ENCODE measurements at regions not wholly inside any gene's neighbourhood (a gene's known extent, or its start where the extent isn't known, plus 50 kb on each side); places are given as distances from the start of the nearest gene placed in this dataset.

GRCh38 chr5:60261732-60262131 is 368.2 kb upstream of the PDE4D start:
- DNase-seq, result no peak

- no peak for DNase-seq
Measured at GRCh38 chr5:60260658-60261057, 367.1 kb upstream of the PDE4D start.

GRCh38 chr5:60259730-60260129 is 366.2 kb upstream of the PDE4D start:
- no peak for DNase-seq

GRCh38 chr5:60257596-60258271 is 364.2 kb upstream of the PDE4D start:
- DNase-seq, result no peak

GRCh38 chr5:60256546-60256945 is 363.0 kb upstream of the PDE4D start:
- DNase-seq, result no peak

GRCh38 chr5:60248901-60249300 is 355.4 kb upstream of the PDE4D start:
- DNase-seq, result peak in 3 of 51 donors; percentile 1 to 6 (median 2)

- no peak for DNase-seq
Measured at GRCh38 chr5:60243713-60244112, 350.2 kb upstream of the PDE4D start.

- DNase-seq, result no peak
Measured at GRCh38 chr5:60232036-60232795, 338.7 kb upstream of the PDE4D start.

GRCh38 chr5:60230456-60230855 is 336.9 kb upstream of the PDE4D start:
- DNase-seq, result no peak

GRCh38 chr5:60229691-60230185 is 336.2 kb upstream of the PDE4D start:
- DNase-seq, result peak in 1 of 51 donors; percentile 1

- no peak for DNase-seq
Measured at GRCh38 chr5:60228676-60229075, 335.1 kb upstream of the PDE4D start.

- DNase-seq, result no peak
Measured at GRCh38 chr5:60226128-60226527, 332.6 kb upstream of the PDE4D start.

- no peak for DNase-seq
Measured at GRCh38 chr5:60223342-60223741, 329.8 kb upstream of the PDE4D start.

GRCh38 chr5:60219921-60220320 is 326.4 kb upstream of the PDE4D start:
- no peak for DNase-seq

GRCh38 chr5:60210810-60211209 is 317.3 kb upstream of the PDE4D start:
- DNase-seq, result no peak

- no peak for DNase-seq
Measured at GRCh38 chr5:60209146-60209840, 315.8 kb upstream of the PDE4D start.

- no peak for DNase-seq
Measured at GRCh38 chr5:60208716-60209115, 315.2 kb upstream of the PDE4D start.

GRCh38 chr5:60207040-60207439 is 313.5 kb upstream of the PDE4D start:
- DNase-seq, result peak in 1 of 51 donors; percentile 9

GRCh38 chr5:60206234-60206633 is 312.7 kb upstream of the PDE4D start:
- DNase-seq, result no peak

- DNase-seq, result no peak
Measured at GRCh38 chr5:60205071-60205470, 311.5 kb upstream of the PDE4D start.

- peak in 3 of 51 donors; percentile 1 to 50 (median 5) for DNase-seq
Measured at GRCh38 chr5:60196385-60197113, 303.0 kb upstream of the PDE4D start.

GRCh38 chr5:60195551-60195950 is 302.0 kb upstream of the PDE4D start:
- no peak for DNase-seq
